ENCODE measurements at regions not wholly inside any gene's neighbourhood (a gene's known extent, or its start where the extent isn't known, plus 50 kb on each side); places are given as distances from the start of the nearest gene placed in this dataset.

- H3K4me3 ChIP-seq (ENCODE audit: low read depth, low read length): no peak overlapping the region
- no peak for TF ChIP-seq CTCF (IDR thresholded peaks at IDR 0.05; ENCODE audit: low read depth, low read length, missing control alignments)
- in situ Hi-C loops (cut with HindIII; ENCODE audit: low sequenced_read_pairs): no loop called here
- no peak for DNase-seq (ENCODE audit: low read depth)
Observed at GRCh38 chr2:149806651-149807050, 219.1 kb upstream of the MMADHC start.

- TF ChIP-seq CTCF (IDR thresholded peaks at IDR 0.05; ENCODE audit: low read depth, low read length, missing control alignments): no peak
- no peak for DNase-seq (ENCODE audit: low read depth)
- in situ Hi-C loops (cut with HindIII; ENCODE audit: low sequenced_read_pairs): no loop called here
- no peak overlapping the region for H3K4me3 ChIP-seq (ENCODE audit: low read depth, low read length)
Observed at GRCh38 chr2:149800624-149801542, 213.3 kb upstream of the MMADHC start.

- TF ChIP-seq CTCF (IDR thresholded peaks at IDR 0.05; ENCODE audit: low read depth, low read length, missing control alignments): peak; percentile 34
- DNase-seq (ENCODE audit: low read depth): peak; percentile 9
- no peak overlapping the region for H3K4me3 ChIP-seq (ENCODE audit: low read depth, low read length)
- in situ Hi-C loops (cut with HindIII; ENCODE audit: low sequenced_read_pairs): no loop called here
Observed at GRCh38 chr2:149799013-149799705, 211.6 kb upstream of the MMADHC start.

GRCh38 chr2:149797030-149797429 is 209.5 kb upstream of the MMADHC start:
- in situ Hi-C loops (cut with HindIII; ENCODE audit: low sequenced_read_pairs): no loop called here
- DNase-seq (ENCODE audit: low read depth): no peak
- no peak overlapping the region for H3K4me3 ChIP-seq (ENCODE audit: low read depth, low read length)
- no peak for TF ChIP-seq CTCF (IDR thresholded peaks at IDR 0.05; ENCODE audit: low read depth, low read length, missing control alignments)

- H3K4me3 ChIP-seq (ENCODE audit: low read depth, low read length): no peak overlapping the region
- TF ChIP-seq CTCF (IDR thresholded peaks at IDR 0.05; ENCODE audit: low read depth, low read length, missing control alignments): no peak
- in situ Hi-C loops (cut with HindIII; ENCODE audit: low sequenced_read_pairs): no loop called here
- no peak for DNase-seq (ENCODE audit: low read depth)
Observed at GRCh38 chr2:149789549-149789948, 202.0 kb upstream of the MMADHC start.

- DNase-seq (ENCODE audit: low read depth): no peak
- no peak for TF ChIP-seq CTCF (IDR thresholded peaks at IDR 0.05; ENCODE audit: low read depth, low read length, missing control alignments)
- H3K4me3 ChIP-seq (ENCODE audit: low read depth, low read length): no peak overlapping the region
- in situ Hi-C loops (cut with HindIII; ENCODE audit: low sequenced_read_pairs): no loop called here
Observed at GRCh38 chr2:149787206-149787605, 199.6 kb upstream of the MMADHC start.

Data from astrocyte of the cerebellum (primary cell).